GM23338 (cell line): ENCODE measurements at regions not wholly inside any gene's neighbourhood (a gene's known extent, or its start where the extent isn't known, plus 50 kb on each side); places are given as distances from the start of the nearest gene placed in this dataset.

Experiments used
- CREB1 ChIP-seq: fragments of 250-450 bp; sonication (Bioruptor Pico); IDR thresholded peaks from 2 replicates; pipeline ENCODE4 v1.5.0; 2020; ENCODE audit warnings: low read depth, mild to moderate bottlenecking, moderate library complexity
- CTCF ChIP-seq, 2 experiments: fragments of 200-600 bp in 1 of 2; sonication (generic) in 1 of 2; conservative IDR thresholded peaks; 2 replicates each; pipeline versions ENCODE4 v1.5.1 to v1.6.1; 2016 to 2017; ENCODE audit warnings: antibody characterized with exemption in 2 of 2, low read depth in 2 of 2, mild to moderate bottlenecking in 2 of 2, moderate library complexity in 1 of 2
- EZH2 ChIP-seq: fragments of 200-600 bp; sonication (generic); IDR thresholded peaks from one replicate; pipeline ENCODE4 v1.8.0; 2017; ENCODE audit warnings: antibody characterized with exemption, mild to moderate bottlenecking, low read depth; ENCODE audit not compliant: unreplicated experiment
- EZH2phosphoT487 ChIP-seq: fragments of 200-600 bp; sonication (generic); IDR thresholded peaks from one replicate; pipeline ENCODE4 v1.8.1; 2018; ENCODE audit warnings: antibody characterized with exemption; ENCODE audit not compliant: unreplicated experiment
- JUNB ChIP-seq: IDR thresholded peaks from one replicate; pipeline ENCODE4 v1.6.1; 2016; ENCODE audit warnings: antibody characterized with exemption; ENCODE audit not compliant: unreplicated experiment
- NANOG ChIP-seq: IDR thresholded peaks from 2 replicates; pipeline ENCODE4 v1.6.1; 2016; ENCODE audit warnings: antibody characterized with exemption, borderline replicate concordance
- POLR2AphosphoS5 ChIP-seq: IDR thresholded peaks from 2 replicates; pipeline ENCODE4 v1.6.1; 2016; ENCODE audit warnings: antibody characterized with exemption, low read depth
- REST ChIP-seq: IDR thresholded peaks from one replicate; pipeline ENCODE4 v1.6.1; 2018; ENCODE audit warnings: antibody characterized with exemption; ENCODE audit not compliant: unreplicated experiment
- ZNF114 ChIP-seq: fragments of 250-450 bp; sonication (Bioruptor Pico); IDR thresholded peaks from 2 replicates; pipeline ENCODE4 v1.5.0; 2020; ENCODE audit warnings: mild to moderate bottlenecking, moderate library complexity
- ZNF462 ChIP-seq: fragments of 250-450 bp; sonication (Bioruptor Pico); IDR thresholded peaks from 2 replicates; pipeline ENCODE4 v1.5.0; 2020; ENCODE audit warnings: mild to moderate bottlenecking, moderate library complexity

- TF ChIP-seq POLR2AphosphoS5 (no peak), CTCF (conservative IDR thresholded peaks at IDR 0.05; ENCODE audit: low read depth in 2 of 2) (no peak), EZH2 (no peak), REST (no peak), EZH2phosphoT487 (no peak), CREB1 (CRISPR knock-in tag) (no peak), JUNB (no peak), ZNF462 (CRISPR knock-in tag) (no peak), NANOG (no peak), ZNF114 (CRISPR knock-in tag) (no peak)
Observed at GRCh38 chr5:100421360-100421759, 113.8 kb upstream of the FAM174A start.
